HCT116 (cell line): ENCODE measurements at regions not wholly inside any gene's neighbourhood (a gene's known extent, or its start where the extent isn't known, plus 50 kb on each side); places are given as distances from the start of the nearest gene placed in this dataset.

Experiments
- ATAC-seq: fragments of 200-7000 bp; cut with Tn5 transposase; 2 replicates; pipeline ENCODE4 v1.9.1; 2020; ENCODE audit warnings: mild to moderate bottlenecking, moderate library complexity
- BruUV-seq: library from RNA; stranded (reverse); fragments of 400-500 nt; replicated peaks from 2 replicates; lab custom pipeline; 2021; lab: Mats Ljungman, UMichigan
- CTCF ChIA-PET: fragments of 300-600 bp; sonication (Branson Sonifier 250); formaldehyde crosslinking; loops from one replicate; lab custom pipeline; 2021; ENCODE audit warnings: antibody characterized with exemption; lab: Charles Lee
- POLR2A ChIA-PET: fragments of 300-600, 350-600 bp; sonication (Branson Sonifier 250); formaldehyde crosslinking; loops from one replicate; lab custom pipeline; 2021; ENCODE audit warnings: antibody characterized with exemption; lab: Charles Lee
- RAD21 ChIA-PET, 2 experiments: fragments of 300-600 bp; sonication (Branson Sonifier 250); formaldehyde crosslinking; loops; one replicate each; lab custom pipeline; 2023; ENCODE audit warnings: low total read pairs in 2 of 2; ENCODE audit not compliant: uncharacterized antibody in 2 of 2, unreplicated experiment in 2 of 2, low non-redundant PET in 1 of 2; lab: Charles Lee
- DNase-seq: peaks from one replicate; pipeline ENCODE4 v3.0.0-alpha.2; 2010; ENCODE audit warnings: low read depth, low spot score
- H2AFZ ChIP-seq: fragments of 200-600 bp; shearing (Covaris generic), sonication (generic); 2 replicates; pipeline ENCODE4 v1.6.1; 2017; ENCODE audit warnings: low read depth, mixed run types, mixed read lengths, antibody characterized with exemption, low read length; ENCODE audit not compliant: poor library complexity, severe bottlenecking
- H3K27ac ChIP-seq: 2 replicates; pipeline ENCODE4 v1.5.1; 2012; ENCODE audit warnings: low read depth, low read length
- H3K27me3 ChIP-seq: fragments of 200-600 bp; sonication (generic); 2 replicates; pipeline ENCODE4 v1.6.1; 2016; ENCODE audit warnings: mixed run types, low read length, mixed read lengths; ENCODE audit not compliant: insufficient read depth
- H3K36me3 ChIP-seq, 2 experiments: fragments of 200-500 bp in 1 of 2; fragments of 200-600 bp in 1 of 2; sonication (Bioruptor generic) in 1 of 2; sonication (generic) in 1 of 2; 2 replicates each; pipeline versions ENCODE4 v1.5.1 to v1.6.1; 2014 to 2016; ENCODE audit warnings: low read length in 2 of 2, inconsistent platforms in 1 of 2, mixed read lengths in 1 of 2, mixed run types in 1 of 2; ENCODE audit not compliant: insufficient read depth in 2 of 2, control insufficient read depth in 1 of 2
- H3K4me1 ChIP-seq, 2 experiments: fragments of 200-600 bp in 1 of 2; sonication (generic) in 1 of 2; 2 replicates each; pipeline versions ENCODE4 v1.5.1 to v1.6.1; 2012 to 2017; ENCODE audit warnings: low read length in 2 of 2, inconsistent platforms in 1 of 2, mild to moderate bottlenecking in 1 of 2, mixed read lengths in 1 of 2, mixed run types in 1 of 2, moderate library complexity in 1 of 2; ENCODE audit not compliant: insufficient read depth in 2 of 2, control insufficient read depth in 1 of 2
- H3K4me2 ChIP-seq: fragments of 200-600 bp; sonication (generic); 2 replicates; pipeline ENCODE4 v1.6.1; 2017; ENCODE audit warnings: mixed run types, low read length, mixed read lengths
- H3K4me3 ChIP-seq, 2 experiments: fragments of 200-600 bp in 1 of 2; sonication (generic) in 1 of 2; replicated peaks in 1 of 2; 2 replicates each; pipeline ENCODE4 v1.5.1; 2011 to 2016; ENCODE audit warnings: low read length in 2 of 2, control low read depth in 1 of 2, low read depth in 1 of 2, mild to moderate bottlenecking in 1 of 2, mixed read lengths in 1 of 2, mixed run types in 1 of 2
- H3K79me2 ChIP-seq: fragments of 200-600 bp; sonication (generic); 2 replicates; pipeline ENCODE4 v1.6.1; 2017; ENCODE audit warnings: mild to moderate bottlenecking, mixed run types, low read length, moderate library complexity, mixed read lengths; ENCODE audit not compliant: insufficient read depth
- H3K9ac ChIP-seq: fragments of 200-600 bp; sonication (generic); 2 replicates; pipeline ENCODE4 v1.6.1; 2016; ENCODE audit warnings: low read length, mixed read lengths
- H3K9me2 ChIP-seq: fragments of 200-600 bp; sonication (generic), shearing (Covaris generic); 2 replicates; pipeline ENCODE4 v1.6.1; 2017; ENCODE audit warnings: mixed run types, mild to moderate bottlenecking, moderate library complexity; ENCODE audit not compliant: insufficient read depth
- H3K9me3 ChIP-seq, 2 experiments: fragments of 200-500 bp in 1 of 2; fragments of 200-600 bp in 1 of 2; sonication (Bioruptor generic) in 1 of 2; sonication (generic) in 1 of 2; 2 replicates each; pipeline ENCODE4 v1.6.1; 2014 to 2017; ENCODE audit warnings: low read length in 2 of 2, mixed read lengths in 2 of 2, inconsistent platforms in 1 of 2, low read depth in 1 of 2, mild to moderate bottlenecking in 1 of 2, mixed run types in 1 of 2, moderate library complexity in 1 of 2; ENCODE audit not compliant: control insufficient read depth in 1 of 2, insufficient read depth in 1 of 2
- H4K20me1 ChIP-seq: fragments of 200-600 bp; sonication (generic), shearing (Covaris generic); 2 replicates; pipeline ENCODE4 v1.6.1; 2017; ENCODE audit warnings: mixed run types, mild to moderate bottlenecking, moderate library complexity; ENCODE audit not compliant: insufficient read depth
- ATF3 ChIP-seq: IDR thresholded peaks from 2 replicates; pipeline ENCODE4 v1.6.1; 2012
- CBX3 ChIP-seq: IDR thresholded peaks from 2 replicates; pipeline ENCODE4 v1.6.1; 2012; ENCODE audit warnings: low read depth
- ELF1 ChIP-seq: IDR thresholded peaks from 2 replicates; pipeline ENCODE4 v1.6.1; 2012; ENCODE audit warnings: low read depth, borderline replicate concordance
- FOSL1 ChIP-seq: IDR thresholded peaks from 2 replicates; pipeline ENCODE4 v1.6.1; 2012; ENCODE audit warnings: low read depth
- RAD21 ChIP-seq: IDR thresholded peaks from 2 replicates; pipeline ENCODE4 v1.6.1; 2012; ENCODE audit warnings: low read depth, mild to moderate bottlenecking
- REST ChIP-seq: IDR thresholded peaks from 2 replicates; pipeline ENCODE4 v1.6.1; 2012; ENCODE audit warnings: low read depth
- SIN3A ChIP-seq: IDR thresholded peaks from 2 replicates; pipeline ENCODE4 v1.6.1; 2012; ENCODE audit warnings: low read depth
- SP1 ChIP-seq: IDR thresholded peaks from 2 replicates; pipeline ENCODE4 v1.6.1; 2012; ENCODE audit warnings: low read depth
- SRF ChIP-seq: IDR thresholded peaks from 2 replicates; pipeline ENCODE4 v1.6.1; 2012; ENCODE audit warnings: low read depth
- TCF7L2 ChIP-seq: IDR thresholded peaks from 2 replicates; pipeline ENCODE4 v1.7.0; 2011; ENCODE audit warnings: borderline replicate concordance, inconsistent platforms; ENCODE audit not compliant: insufficient read depth, insufficient read length; ENCODE audit errors: extremely low read depth
- ZBTB33 ChIP-seq: IDR thresholded peaks from 2 replicates; pipeline ENCODE4 v1.6.1; 2011; ENCODE audit warnings: mild to moderate bottlenecking, low read length, moderate library complexity; ENCODE audit not compliant: insufficient replicate concordance; ENCODE audit errors: extremely low read depth
- ZNF274 ChIP-seq: fragments of 200-500 bp; sonication (Bioruptor generic); IDR thresholded peaks from 2 replicates; pipeline ENCODE4 v1.6.1; 2014; ENCODE audit warnings: mild to moderate bottlenecking, low read depth, low read length, inconsistent platforms
- intact Hi-C: fragments of 100-400 bp; cut with micrococcal nuclease; formaldehyde crosslinking; loops from 2 replicates; pipeline ENCODE4 v1.10.0; 2022

GRCh38 chr6:74333406-74333805 lies 637.4 kb downstream of the CD109 start:
- no peak overlapping the region for H3K4me3 ChIP-seq
- H3K36me3 ChIP-seq, result no peaks in the 10 kb centered on the region
- no peak for TF ChIP-seq FOSL1
- no peak for TF ChIP-seq TCF7L2
- no peak for TF ChIP-seq SRF
- TF ChIP-seq CBX3, result no peak
- no peak for TF ChIP-seq ATF3
- no peak for TF ChIP-seq ZBTB33
- no peak for TF ChIP-seq ELF1
- no peak for TF ChIP-seq SP1
- no peak for TF ChIP-seq RAD21
- no peak for TF ChIP-seq REST
- no peak for TF ChIP-seq ZNF274
- no peak for TF ChIP-seq SIN3A
- DNase-seq, result no peak
- no peaks in the 10 kb centered on the region for H3K27me3 ChIP-seq
- H3K79me2 ChIP-seq, result no peaks in the 10 kb centered on the region
- no peaks in the 10 kb centered on the region for H3K9me2 ChIP-seq
- no peak overlapping the region for H2AFZ ChIP-seq
- BruUV-seq, result no TSS peak
- ATAC-seq, result no peak
- POLR2A ChIA-PET, result no interaction called here
- CTCF ChIA-PET, result no interaction called here
- no peaks in the 10 kb centered on the region for H3K4me1 ChIP-seq
- RAD21 ChIA-PET, result no interaction called here
- no peak overlapping the region for H3K9ac ChIP-seq
- intact Hi-C loops, result no loop called here
- H3K9me3 ChIP-seq, result no peaks in the 10 kb centered on the region
- H3K4me2 ChIP-seq, result no peak overlapping the region
- no peaks in the 10 kb centered on the region for H4K20me1 ChIP-seq
- H3K27ac ChIP-seq, result no peak overlapping the region
